ENCODE measurements at regions not wholly inside any gene's neighbourhood (a gene's known extent, or its start where the extent isn't known, plus 50 kb on each side); places are given as distances from the start of the nearest gene placed in this dataset.

DNA sequence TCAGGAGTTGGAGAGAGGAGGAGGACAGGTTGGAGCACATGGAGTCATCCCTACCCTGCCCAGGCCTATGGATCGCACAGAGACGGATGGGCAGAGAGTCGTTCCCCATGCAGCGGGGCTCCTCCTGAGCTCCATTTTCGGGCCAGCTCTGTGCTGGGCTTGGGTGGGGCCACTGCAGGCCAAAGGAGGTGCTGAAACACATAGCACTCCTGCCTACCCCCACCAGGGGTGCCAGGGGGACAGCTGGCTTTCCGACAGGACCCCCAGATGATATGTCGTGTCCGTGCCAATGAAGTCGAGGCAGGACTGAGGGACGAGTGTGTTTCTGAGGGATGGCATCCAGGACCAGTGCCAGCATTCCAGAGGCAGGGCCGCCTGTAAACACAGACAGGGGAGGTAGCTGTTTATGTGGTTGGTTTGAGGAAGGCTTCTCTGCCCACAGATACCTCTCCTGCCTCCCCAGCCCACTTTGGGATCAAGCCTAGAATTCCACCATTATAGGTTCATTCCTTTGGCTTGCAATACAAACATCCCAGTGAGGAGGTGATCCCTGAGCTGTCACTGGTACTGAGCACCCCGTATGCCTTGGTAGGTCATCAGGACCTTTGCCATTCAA lies 116.6 kb downstream of the GLI2 start:
- TF ChIP-seq EZH2 (IDR thresholded peaks at IDR 0.05; ENCODE audit: low read length, unreplicated experiment) (no peak), CTCF (conservative IDR thresholded peaks at IDR 0.05; ENCODE audit: low read depth, low read length) (no peak), EZH2phosphoT487 (IDR thresholded peaks at IDR 0.05; ENCODE audit: borderline replicate concordance, low read length) (no peak)
- POLR2A ChIA-PET (ENCODE audit: unreplicated experiment), result no interaction called here
- Histone ChIP-seq H4K20me1 (ENCODE audit: low read length) (no peaks in the 10 kb centered on the region), H2AFZ (ENCODE audit: low read length) (no peak overlapping the region), H3K9me3 (ENCODE audit: low read length) (no peaks in the 10 kb centered on the region), H3K4me2 (ENCODE audit: low read length) (no peak overlapping the region), H3K4me3 (ENCODE audit: low read length) (no peak overlapping the region), H3K79me2 (ENCODE audit: low read length) (no peaks in the 10 kb centered on the region), H3K4me1 (ENCODE audit: insufficient read depth, low read length) (no peaks in the 10 kb centered on the region), H3F3A (ENCODE audit: low read length, unreplicated experiment) (no peaks in the 10 kb centered on the region), H3K9me2 (replicated peaks; ENCODE audit: low read length) (no peaks in the 10 kb centered on the region), H3K36me3 (ENCODE audit: low read depth, low read length) (no peaks in the 10 kb centered on the region), H3K9ac (ENCODE audit: low read length) (no peak overlapping the region), H3K27ac (ENCODE audit: low read length) (no peak overlapping the region), H3K27me3 (ENCODE audit: low read length) (no peaks in the 10 kb centered on the region)
- intact Hi-C loops (cut with micrococcal nuclease), result no loop called here
- CTCF ChIA-PET, result interaction anchor here (0.7 kb wide), 1 partner anchor 116 kb away, joined by 3 read pairs; no protein-coding TSS in a partner anchor
- DNase-seq (no peak), ATAC-seq (no peak)
- BruUV-seq (replicated peaks), result no TSS peak

DNA sequence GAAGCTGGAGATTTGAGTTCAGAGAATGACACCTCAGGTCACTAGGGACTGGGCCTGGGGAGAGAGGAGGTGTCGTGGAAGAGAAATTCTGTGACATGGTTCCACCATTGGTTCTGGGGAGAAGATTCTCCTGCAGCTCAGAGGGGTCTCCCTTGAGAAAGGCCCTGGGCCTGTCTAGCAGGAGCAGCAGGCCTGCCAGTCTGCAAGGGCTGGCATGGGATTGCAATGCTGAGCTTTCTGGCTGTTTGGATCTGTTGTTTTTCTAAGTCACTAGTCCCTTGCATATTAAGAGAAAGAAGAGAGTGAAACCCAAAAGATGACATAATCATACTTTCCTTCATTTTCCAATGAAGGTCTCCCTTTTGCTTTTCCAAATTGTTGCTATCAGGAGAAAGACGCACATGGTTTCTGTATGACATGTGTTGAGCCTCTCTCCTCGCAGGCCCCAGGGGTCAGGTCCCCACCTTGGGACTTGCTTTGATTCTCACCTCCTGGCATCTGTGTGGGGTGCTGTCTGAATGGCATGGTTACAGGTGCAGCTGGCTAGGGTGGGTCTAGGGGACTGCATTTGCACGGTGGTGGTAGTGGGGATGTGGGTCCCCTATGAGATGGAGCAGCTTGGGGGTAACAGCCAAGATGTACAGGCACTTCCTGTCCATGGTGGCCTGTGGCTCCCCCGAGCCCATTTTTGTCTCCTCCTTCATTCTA lies 117.8 kb downstream of the GLI2 start:
- intact Hi-C loops (cut with micrococcal nuclease), result no loop called here
- no peak for TF ChIP-seq CTCF (conservative IDR thresholded peaks at IDR 0.05; ENCODE audit: low read depth, low read length)
- TF ChIP-seq EZH2 (IDR thresholded peaks at IDR 0.05; ENCODE audit: low read length, unreplicated experiment), result no peak
- no peak for TF ChIP-seq EZH2phosphoT487 (IDR thresholded peaks at IDR 0.05; ENCODE audit: borderline replicate concordance, low read length)
- H3K9me2 ChIP-seq (replicated peaks; ENCODE audit: low read length), result no peaks in the 10 kb centered on the region
- POLR2A ChIA-PET (ENCODE audit: unreplicated experiment), result no interaction called here
- no peak overlapping the region for H3K27ac ChIP-seq (ENCODE audit: low read length)
- no peak overlapping the region for H3K9ac ChIP-seq (ENCODE audit: low read length)
- H3F3A ChIP-seq (ENCODE audit: low read length, unreplicated experiment), result no peaks in the 10 kb centered on the region
- H4K20me1 ChIP-seq (ENCODE audit: low read length), result no peaks in the 10 kb centered on the region
- BruUV-seq (replicated peaks), result no TSS peak
- no peaks in the 10 kb centered on the region for H3K79me2 ChIP-seq (ENCODE audit: low read length)
- H2AFZ ChIP-seq (ENCODE audit: low read length), result no peak overlapping the region
- no peaks in the 10 kb centered on the region for H3K4me1 ChIP-seq (ENCODE audit: insufficient read depth, low read length)
- no peaks in the 10 kb centered on the region for H3K27me3 ChIP-seq (ENCODE audit: low read length)
- no peak for ATAC-seq
- DNase-seq, result no peak
- no peak overlapping the region for H3K4me3 ChIP-seq (ENCODE audit: low read length)
- H3K36me3 ChIP-seq (ENCODE audit: low read depth, low read length), result no peaks in the 10 kb centered on the region
- H3K9me3 ChIP-seq (ENCODE audit: low read length), result no peaks in the 10 kb centered on the region
- CTCF ChIA-PET, result no interaction called here
- no peak overlapping the region for H3K4me2 ChIP-seq (ENCODE audit: low read length)

- H4K20me1 ChIP-seq (ENCODE audit: low read length), result no peaks in the 10 kb centered on the region
- H3K4me1 ChIP-seq (ENCODE audit: insufficient read depth, low read length), result no peaks in the 10 kb centered on the region
- ChIA-PET POLR2A (ENCODE audit: unreplicated experiment) (no interaction called here), CTCF (no interaction called here)
- H3K36me3 ChIP-seq (ENCODE audit: low read depth, low read length), result no peaks in the 10 kb centered on the region
- no peak overlapping the region for H2AFZ ChIP-seq (ENCODE audit: low read length)
- H3F3A ChIP-seq (ENCODE audit: low read length, unreplicated experiment), result no peaks in the 10 kb centered on the region
- no TSS peak for BruUV-seq (replicated peaks)
- DNase-seq (no peak), ATAC-seq (no peak)
- no peaks in the 10 kb centered on the region for H3K79me2 ChIP-seq (ENCODE audit: low read length)
- H3K27ac ChIP-seq (ENCODE audit: low read length), result no peak overlapping the region
- no peaks in the 10 kb centered on the region for H3K9me3 ChIP-seq (ENCODE audit: low read length)
- H3K27me3 ChIP-seq (ENCODE audit: low read length), result no peaks in the 10 kb centered on the region
- no peak overlapping the region for H3K9ac ChIP-seq (ENCODE audit: low read length)
- no peak overlapping the region for H3K4me3 ChIP-seq (ENCODE audit: low read length)
- no peak overlapping the region for H3K4me2 ChIP-seq (ENCODE audit: low read length)
- intact Hi-C loops (cut with micrococcal nuclease), result no loop called here
- H3K9me2 ChIP-seq (replicated peaks; ENCODE audit: low read length), result no peaks in the 10 kb centered on the region
- no peak for TF ChIP-seq EZH2 (IDR thresholded peaks at IDR 0.05; ENCODE audit: low read length, unreplicated experiment)
- no peak for TF ChIP-seq EZH2phosphoT487 (IDR thresholded peaks at IDR 0.05; ENCODE audit: borderline replicate concordance, low read length)
- TF ChIP-seq CTCF (conservative IDR thresholded peaks at IDR 0.05; ENCODE audit: low read depth, low read length), result no peak
Measured at GRCh38 chr2:120854014-120854620, 118.4 kb downstream of the GLI2 start.

All from PC-3 (cell line).